Activated CD4-positive, alpha-beta T cell treated with anti-CD3 and anti-CD28 coated beads, Interleukin-2, Interleukin-6, amounts not matched to agents 100 ng/mL and 50 ng/mL, durations not matched to agents 16 hours and 8 hours (primary cell): ENCODE measurements at regions not wholly inside any gene's neighbourhood (a gene's known extent, or its start where the extent isn't known, plus 50 kb on each side); places are given as distances from the start of the nearest gene placed in this dataset.
A peak's percentile ranks its signal among the peaks of the same experiment; 100 is the strongest.

Experiments
- DNase-seq: peaks from one replicate; pipeline ENCODE4 v3.0.0-alpha.2; 2020

GRCh38 chr1:81569761-81570160 is 231.0 kb upstream of the ADGRL2 start:
- DNase-seq = no peak

- DNase-seq = no peak
Observed at GRCh38 chr1:81563632-81564031, 237.1 kb upstream of the ADGRL2 start.

- DNase-seq = no peak
Observed at GRCh38 chr1:81562934-81563333, 237.8 kb upstream of the ADGRL2 start.

GRCh38 chr1:81560629-81561028 is 240.1 kb upstream of the ADGRL2 start:
- no peak for DNase-seq

GRCh38 chr1:81559662-81560350 is 240.9 kb upstream of the ADGRL2 start:
- DNase-seq = no peak

- no peak for DNase-seq
Observed at GRCh38 chr1:81558291-81559076, 242.2 kb upstream of the ADGRL2 start.

GRCh38 chr1:81556968-81557367 is 243.8 kb upstream of the ADGRL2 start:
- no peak for DNase-seq

GRCh38 chr1:81554534-81554933 is 246.2 kb upstream of the ADGRL2 start:
- no peak for DNase-seq

GRCh38 chr1:81554108-81554507 is 246.6 kb upstream of the ADGRL2 start:
- DNase-seq = no peak

GRCh38 chr1:81553503-81553902 is 247.2 kb upstream of the ADGRL2 start:
- no peak for DNase-seq

- DNase-seq = no peak
Observed at GRCh38 chr1:81551946-81552345, 248.8 kb upstream of the ADGRL2 start.

- no peak for DNase-seq
Observed at GRCh38 chr1:81550753-81551152, 250.0 kb upstream of the ADGRL2 start.

GRCh38 chr1:81549588-81550127 is 251.1 kb upstream of the ADGRL2 start:
- DNase-seq = peak; percentile 14

- DNase-seq = peak; percentile 50
Observed at GRCh38 chr1:81548918-81549587, 251.7 kb upstream of the ADGRL2 start.

- peak; percentile 49 for DNase-seq
Observed at GRCh38 chr1:81547912-81548303, 252.8 kb upstream of the ADGRL2 start.

- no peak for DNase-seq
Observed at GRCh38 chr1:81547261-81547911, 253.3 kb upstream of the ADGRL2 start.

- no peak for DNase-seq
Observed at GRCh38 chr1:81545734-81546133, 255.0 kb upstream of the ADGRL2 start.

GRCh38 chr1:81543764-81544163 is 257.0 kb upstream of the ADGRL2 start:
- no peak for DNase-seq

GRCh38 chr1:81542196-81542595 is 258.5 kb upstream of the ADGRL2 start:
- DNase-seq = no peak

- no peak for DNase-seq
Observed at GRCh38 chr1:81540216-81540615, 260.5 kb upstream of the ADGRL2 start.

GRCh38 chr1:81529014-81529413 is 271.7 kb upstream of the ADGRL2 start:
- no peak for DNase-seq

- DNase-seq = no peak
Observed at GRCh38 chr1:81525085-81525484, 275.6 kb upstream of the ADGRL2 start.

- DNase-seq = no peak
Observed at GRCh38 chr1:81519987-81520386, 280.7 kb upstream of the ADGRL2 start.
